H1 (cell line): ENCODE measurements at regions not wholly inside any gene's neighbourhood (a gene's known extent, or its start where the extent isn't known, plus 50 kb on each side); places are given as distances from the start of the nearest gene placed in this dataset.

Experiments
- EGR1 ChIP-seq: IDR thresholded peaks from 2 replicates; pipeline ENCODE4 v1.6.1; 2011; ENCODE audit warnings: low read depth, low read length, borderline replicate concordance
- SAP30 ChIP-seq: fragments of 300-600 bp; sonication (generic); IDR thresholded peaks from 2 replicates; pipeline ENCODE4 v1.7.1; 2012; ENCODE audit warnings: low read length, moderate library complexity, mild to moderate bottlenecking, inconsistent platforms; ENCODE audit not compliant: insufficient read depth, insufficient replicate concordance
- TAF7 ChIP-seq: optimal IDR thresholded peaks from 2 replicates; pipeline ENCODE3; 2011; ENCODE audit warnings: low read depth, mild to moderate bottlenecking, inconsistent platforms, low read length, moderate library complexity, borderline replicate concordance
- TF ChIP-seq, protein P1 (sequence below): IDR thresholded peaks from 2 replicates; pipeline ENCODE4 v1.6.1; 2012; ENCODE audit warnings: inconsistent platforms

DNA sequence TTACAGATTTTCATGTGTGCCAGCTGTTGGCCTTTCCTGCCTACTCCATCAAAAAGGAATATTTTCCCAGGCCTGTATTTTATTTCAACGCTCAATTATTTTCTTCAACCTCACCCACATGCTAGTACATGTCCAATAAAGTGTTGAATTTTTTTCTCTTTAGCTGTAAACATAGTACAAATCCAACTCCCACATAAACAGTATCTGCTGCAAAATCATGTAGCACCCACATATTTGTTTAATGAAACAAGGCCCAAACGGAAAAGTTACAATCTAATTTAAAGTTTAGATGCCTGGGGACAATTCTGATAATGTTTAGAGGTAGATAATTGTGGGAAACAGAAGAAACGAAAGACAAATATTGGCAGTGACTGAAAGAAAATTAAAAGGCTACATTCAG, 275.4 kb upstream of the ACVR2A start (continued):
- TF ChIP-seq SAP30 = no peak
- no peak for TF ChIP-seq EGR1
- no peak for TF ChIP-seq TAF7
- TF ChIP-seq, protein P1, sequence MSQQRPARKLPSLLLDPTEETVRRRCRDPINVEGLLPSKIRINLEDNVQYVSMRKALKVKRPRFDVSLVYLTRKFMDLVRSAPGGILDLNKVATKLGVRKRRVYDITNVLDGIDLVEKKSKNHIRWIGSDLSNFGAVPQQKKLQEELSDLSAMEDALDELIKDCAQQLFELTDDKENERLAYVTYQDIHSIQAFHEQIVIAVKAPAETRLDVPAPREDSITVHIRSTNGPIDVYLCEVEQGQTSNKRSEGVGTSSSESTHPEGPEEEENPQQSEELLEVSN = no peak
